DMS153 (cell line): ENCODE measurements at regions not wholly inside any gene's neighbourhood (a gene's known extent, or its start where the extent isn't known, plus 50 kb on each side); places are given as distances from the start of the nearest gene placed in this dataset.

Experiments
- DNase-seq: peaks from one replicate; lab custom pipeline; 2025; lab: John Stamatoyannopoulos, UW

DNA sequence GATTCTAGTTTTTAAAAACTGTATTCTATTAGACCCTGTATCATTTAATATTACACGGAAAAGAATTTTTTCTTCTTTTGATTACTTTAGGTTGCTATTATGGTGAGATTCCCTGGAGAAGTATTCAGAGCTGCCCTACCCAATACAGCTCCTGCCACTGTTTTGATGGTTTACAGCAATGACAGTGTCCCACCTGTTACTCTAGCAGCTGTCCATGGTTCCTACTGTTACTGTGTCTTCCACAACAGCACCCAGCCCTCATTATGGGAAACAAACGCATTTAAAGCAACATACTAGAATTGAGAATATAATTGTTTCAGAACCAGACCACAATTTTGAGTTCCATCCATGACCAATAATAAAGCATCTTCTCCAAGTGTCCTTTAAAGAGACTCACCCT lies 450.7 kb downstream of the SHQ1 start:
- no peak for DNase-seq

- DNase-seq = no peak
Observed at GRCh38 chr3:72396899-72397298, 451.3 kb downstream of the SHQ1 start.

DNA sequence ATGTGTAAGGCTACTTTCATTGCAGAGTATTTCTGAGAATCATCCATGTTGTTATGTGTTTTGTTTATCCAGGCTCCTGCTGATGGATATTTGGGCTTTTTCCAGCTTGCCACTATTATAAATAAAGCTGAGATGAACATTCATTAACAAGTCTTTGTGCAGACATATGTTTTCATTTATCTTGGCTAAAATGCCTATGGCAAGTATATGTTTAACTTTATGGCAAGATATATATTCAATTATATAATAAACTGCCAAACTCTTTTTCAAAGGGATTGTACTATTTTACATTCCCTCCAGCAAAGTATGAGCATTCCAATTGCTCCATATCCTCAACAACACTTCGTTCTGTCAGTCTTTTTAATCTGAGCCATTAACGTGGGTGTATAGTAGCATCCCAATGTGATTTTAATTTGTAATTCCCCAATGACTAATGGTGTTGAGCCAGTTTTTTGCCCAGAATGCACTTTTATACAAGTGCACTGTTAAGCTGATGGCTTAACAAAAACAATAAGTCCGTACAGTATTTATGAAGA lies 452.4 kb downstream of the SHQ1 start:
- no peak for DNase-seq

- DNase-seq = no peak
Observed at GRCh38 chr3:72393455-72393854, 454.8 kb downstream of the SHQ1 start.

- DNase-seq = no peak
Observed at GRCh38 chr3:72391659-72392058, 456.6 kb downstream of the SHQ1 start.

DNA sequence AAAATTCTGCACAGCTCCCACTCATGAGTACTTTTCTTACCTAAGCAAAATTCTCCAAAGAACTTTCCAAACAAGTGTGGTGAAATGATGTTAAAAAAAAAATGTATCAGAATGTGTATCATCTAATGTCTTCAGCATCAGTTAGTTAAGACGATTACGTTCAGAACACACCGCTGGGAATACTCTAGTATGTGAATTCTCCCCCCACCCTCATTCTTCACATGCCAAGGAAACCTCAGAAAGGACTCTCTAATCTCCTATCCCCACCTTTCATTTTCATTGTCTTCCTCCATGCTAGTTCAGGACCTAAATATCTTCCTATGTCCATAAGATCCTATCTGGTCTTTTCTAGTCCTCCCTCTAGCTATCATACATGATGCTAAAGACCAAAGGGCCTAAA lies 457.4 kb downstream of the SHQ1 start:
- no peak for DNase-seq

GRCh38 chr3:72388644-72389043 lies 459.6 kb downstream of the SHQ1 start:
- no peak for DNase-seq

- no peak for DNase-seq
Observed at GRCh38 chr3:72388117-72388516, 460.1 kb downstream of the SHQ1 start.

- no peak for DNase-seq
Observed at GRCh38 chr3:72386327-72387000, 461.8 kb downstream of the SHQ1 start.

- no peak for DNase-seq
Observed at GRCh38 chr3:72385167-72385566, 463.1 kb downstream of the SHQ1 start.

- no peak for DNase-seq
Observed at GRCh38 chr3:72384602-72385001, 463.6 kb downstream of the SHQ1 start.

GRCh38 chr3:72383883-72384282 lies 464.4 kb downstream of the SHQ1 start:
- DNase-seq = no peak

DNA sequence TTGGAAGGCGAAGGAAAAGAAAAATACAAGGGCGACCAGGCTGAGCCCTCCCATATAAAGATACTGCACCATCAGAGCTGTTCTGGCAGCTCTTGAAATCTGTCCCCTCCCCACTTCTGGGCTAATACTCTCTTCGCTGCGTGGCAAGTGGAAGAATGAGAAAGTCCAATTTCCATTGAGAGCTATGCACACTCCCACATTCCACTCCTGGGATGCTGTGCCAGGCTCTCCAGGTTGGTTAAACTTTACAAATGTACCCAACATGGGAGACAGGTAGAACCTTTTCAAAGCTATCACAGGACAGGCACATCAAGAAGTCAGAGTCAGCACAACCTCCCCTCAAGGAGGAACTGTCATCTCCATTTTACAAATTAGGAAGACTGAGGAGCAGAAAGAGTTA lies 465.0 kb downstream of the SHQ1 start:
- DNase-seq = no peak

DNA sequence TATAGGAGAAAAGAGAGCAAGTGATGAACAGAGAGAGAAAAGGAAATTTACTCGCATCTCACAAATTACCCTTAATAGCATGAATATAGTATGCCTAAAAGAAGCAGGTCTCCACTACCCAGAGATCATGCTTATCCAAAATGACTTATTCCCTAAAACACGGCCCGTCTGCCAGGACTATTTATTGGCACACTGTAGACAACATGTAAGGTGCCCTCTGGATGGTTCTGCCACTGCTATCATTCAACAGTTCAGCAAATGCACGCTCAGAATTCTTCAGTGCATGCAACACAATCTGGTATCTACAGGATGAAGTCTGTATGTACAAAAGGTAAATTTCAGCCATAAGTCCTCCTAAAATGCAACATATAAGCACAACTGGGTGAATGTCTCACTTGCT lies 465.8 kb downstream of the SHQ1 start:
- no peak for DNase-seq

GRCh38 chr3:72381584-72381983 lies 466.7 kb downstream of the SHQ1 start:
- DNase-seq = no peak

GRCh38 chr3:72380711-72381493 lies 467.3 kb downstream of the SHQ1 start:
- peak; percentile 2 for DNase-seq

DNA sequence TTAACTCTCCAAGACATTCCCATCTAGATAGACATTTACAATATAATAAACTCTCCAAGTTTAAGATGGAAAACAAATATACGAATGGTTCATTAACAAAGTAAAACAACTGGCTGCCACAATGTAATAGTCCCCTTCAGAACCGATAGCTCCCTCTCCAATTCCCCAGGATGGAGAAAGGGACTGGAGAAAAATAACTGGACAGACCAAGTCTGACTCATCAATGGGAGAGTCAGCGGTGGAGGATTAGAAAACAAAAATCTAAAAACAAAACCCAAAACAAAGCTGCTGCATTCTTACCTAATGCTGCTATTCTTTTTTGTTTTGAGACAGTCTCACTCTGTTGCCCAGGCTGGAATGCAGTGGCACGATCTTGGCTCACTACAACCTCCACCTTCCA lies 468.1 kb downstream of the SHQ1 start:
- no peak for DNase-seq

DNA sequence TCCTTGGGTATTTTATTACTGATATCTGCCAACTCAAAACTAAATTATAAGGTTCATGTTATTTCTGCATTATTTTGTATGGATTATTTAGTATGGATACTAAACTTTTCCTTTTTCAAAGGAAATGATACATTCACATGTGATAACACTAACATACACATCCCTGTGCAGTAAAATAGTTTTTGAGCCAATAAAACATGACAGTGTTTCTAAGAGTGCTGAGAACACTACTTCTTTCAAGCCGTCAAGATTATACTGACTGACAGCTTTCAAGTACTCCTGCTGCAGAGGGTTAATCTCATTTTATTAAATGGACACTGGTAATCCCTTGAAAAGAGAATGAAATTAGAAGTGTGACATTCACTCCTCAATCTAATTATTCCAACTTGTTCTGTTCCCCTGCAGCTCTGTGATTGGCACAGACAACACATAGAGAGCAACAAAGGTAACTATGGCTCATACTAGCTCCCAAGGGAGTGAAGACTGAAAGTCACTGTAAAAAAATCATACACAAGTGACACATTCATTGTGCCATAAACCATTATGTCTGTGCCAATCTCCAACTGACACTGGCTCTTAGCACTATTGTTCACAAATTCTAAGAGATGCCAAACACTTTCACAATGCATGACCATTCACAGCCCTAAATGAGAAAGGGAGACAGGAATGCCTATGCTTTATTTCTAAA lies 468.6 kb downstream of the SHQ1 start:
- DNase-seq = no peak

- DNase-seq = no peak
Observed at GRCh38 chr3:72378287-72378686, 470.0 kb downstream of the SHQ1 start.

DNA sequence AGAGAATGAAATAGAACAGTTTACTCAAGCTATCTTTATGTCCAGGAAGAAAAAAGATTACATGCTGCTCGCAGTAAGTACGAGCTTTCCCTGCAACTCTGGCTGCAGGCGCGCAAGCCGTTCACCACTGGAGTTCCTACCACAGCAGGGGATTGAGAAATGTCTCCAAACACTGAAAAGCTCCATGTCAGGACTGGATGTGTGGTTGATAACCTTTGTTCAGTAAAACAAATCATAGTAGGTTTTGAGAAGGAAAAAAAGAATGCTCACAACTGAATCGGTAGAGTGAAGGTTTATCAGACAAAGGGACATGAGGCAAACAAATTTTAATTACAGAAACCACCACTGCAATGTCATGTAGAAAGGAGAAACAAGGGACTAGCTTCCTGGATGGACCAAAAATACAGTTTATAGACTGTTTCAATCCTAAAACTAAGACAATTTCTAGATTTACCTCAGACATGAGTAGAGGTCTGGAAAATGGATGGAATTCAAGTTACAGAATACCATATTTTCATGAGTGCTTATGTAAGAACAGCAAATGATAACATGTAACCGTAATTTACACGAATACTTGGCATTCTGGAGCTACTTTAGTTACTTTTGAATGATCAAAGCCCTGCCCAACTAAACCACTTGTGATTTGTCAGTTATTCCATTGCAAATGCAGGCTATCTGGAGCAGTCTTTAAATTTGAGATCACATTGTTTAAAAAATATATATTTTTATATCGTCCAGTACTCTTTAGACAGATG lies 471.1 kb downstream of the SHQ1 start:
- DNase-seq = no peak

- no peak for DNase-seq
Observed at GRCh38 chr3:72375237-72376076, 472.8 kb downstream of the SHQ1 start.
